SK-N-SH (cell line): ENCODE measurements at regions not wholly inside any gene's neighbourhood (a gene's known extent, or its start where the extent isn't known, plus 50 kb on each side); places are given as distances from the start of the nearest gene placed in this dataset.

Experiments
- CTCF ChIA-PET: fragments of 300-600, 350-600 bp; formaldehyde crosslinking; extraction: SDS; loops from one replicate; lab custom pipeline; 2021; lab: Yijun Ruan, JAX
- POLR2A ChIA-PET: fragments of 350-600 bp; sonication (Branson Sonifier 250); formaldehyde crosslinking; extraction: SDS; loops from one replicate; lab custom pipeline; 2020; ENCODE audit warnings: antibody characterized with exemption, inconsistent platforms; lab: Yijun Ruan, JAX
- DNase-seq: peaks from one replicate; pipeline ENCODE4 v3.0.0; 2012
- H2AFZ ChIP-seq: fragments of 200-600 bp; sonication (generic); 2 replicates; pipeline ENCODE4 v1.8.1; 2016; ENCODE audit warnings: antibody characterized with exemption, mild to moderate bottlenecking, low read depth
- H3F3A ChIP-seq: fragments of 200-600 bp; sonication (generic); replicated peaks from 2 replicates; pipeline ENCODE3; 2016; ENCODE audit warnings: antibody characterized with exemption, mild to moderate bottlenecking; ENCODE audit not compliant: insufficient read depth
- H3K27ac ChIP-seq, 2 experiments: fragments of 200-500 bp in 1 of 2; fragments of 200-600 bp in 1 of 2; sonication (Bioruptor generic) in 1 of 2; sonication (generic), shearing (Covaris generic) in 1 of 2; 2 replicates each; pipeline versions ENCODE4 v1.5.1 to v1.6.1; 2014 to 2016; ENCODE audit warnings: low read depth in 2 of 2, inconsistent platforms in 1 of 2, low read length in 1 of 2, mild to moderate bottlenecking in 1 of 2, mixed read lengths in 1 of 2
- H3K27me3 ChIP-seq: fragments of 200-600 bp; sonication (generic), shearing (Covaris generic); 2 replicates; pipeline ENCODE4 v1.6.1; 2016; ENCODE audit warnings: mixed run types; ENCODE audit not compliant: insufficient read depth
- H3K36me3 ChIP-seq, 2 experiments: fragments of 200-500 bp in 1 of 2; fragments of 200-600 bp in 1 of 2; sonication (Bioruptor generic) in 1 of 2; sonication (generic) in 1 of 2; replicated peaks in 1 of 2; 2 replicates each; pipeline versions ENCODE3 to v1.5.1; 2014 to 2016; ENCODE audit warnings: low read length in 1 of 2, mild to moderate bottlenecking in 1 of 2; ENCODE audit not compliant: insufficient read depth in 2 of 2, control insufficient read depth in 1 of 2
- H3K4me1 ChIP-seq, 2 experiments: fragments of 200-500 bp in 1 of 2; fragments of 200-600 bp in 1 of 2; sonication (Bioruptor generic) in 1 of 2; sonication (generic), shearing (Covaris generic) in 1 of 2; 2 replicates each; pipeline versions ENCODE4 v1.5.1 to v1.6.1; 2014 to 2016; ENCODE audit warnings: low read depth in 1 of 2, low read length in 1 of 2, mixed run types in 1 of 2; ENCODE audit not compliant: insufficient read depth in 2 of 2, control insufficient read depth in 1 of 2
- H3K4me2 ChIP-seq: fragments of 200-600 bp; sonication (generic), shearing (Covaris generic); 2 replicates; pipeline ENCODE4 v1.6.1; 2017; ENCODE audit warnings: mixed run types
- H3K4me3 ChIP-seq, 2 experiments: fragments of 200-500 bp in 1 of 2; fragments of 200-600 bp in 1 of 2; sonication (Bioruptor generic) in 1 of 2; sonication (generic), shearing (Covaris generic) in 1 of 2; 2 replicates each; pipeline versions ENCODE4 v1.5.1 to v1.8.1; 2014 to 2016; ENCODE audit warnings: low read depth in 2 of 2, inconsistent platforms in 1 of 2, low read length in 1 of 2, mild to moderate bottlenecking in 1 of 2, mixed read lengths in 1 of 2, moderate library complexity in 1 of 2
- H3K79me2 ChIP-seq: fragments of 200-600 bp; sonication (generic); 2 replicates; pipeline ENCODE4 v1.8.1; 2017; ENCODE audit warnings: mild to moderate bottlenecking; ENCODE audit not compliant: insufficient read depth
- H3K9ac ChIP-seq: fragments of 200-600 bp; sonication (generic); 2 replicates; pipeline ENCODE4 v1.6.1; 2017; ENCODE audit warnings: mixed run types
- H3K9me2 ChIP-seq: fragments of 200-600 bp; sonication (generic); 2 replicates; pipeline ENCODE4 v1.6.1; 2017; ENCODE audit warnings: mixed run types
- H3K9me3 ChIP-seq: fragments of 200-600 bp; sonication (generic); 2 replicates; pipeline ENCODE4 v1.6.1; 2017; ENCODE audit warnings: mixed run types, mild to moderate bottlenecking, moderate library complexity
- H4K20me1 ChIP-seq: fragments of 200-600 bp; sonication (generic); 2 replicates; pipeline ENCODE4 v1.6.1; 2017; ENCODE audit warnings: mild to moderate bottlenecking, mixed run types; ENCODE audit not compliant: insufficient read depth
- CHD2 ChIP-seq: fragments of 150-350 bp; IDR thresholded peaks from 2 replicates; pipeline ENCODE4 v1.6.1; 2018; ENCODE audit warnings: low read length; ENCODE audit not compliant: partially characterized antibody
- FOSL2 ChIP-seq: IDR thresholded peaks from 2 replicates; pipeline ENCODE4 v1.4.0; 2012; ENCODE audit warnings: low read depth, mild to moderate bottlenecking, moderate library complexity, borderline replicate concordance
- FOXJ3 ChIP-seq: sonication (generic); formaldehyde crosslinking; IDR thresholded peaks from 2 replicates; pipeline ENCODE4 v1.5.1; 2020; ENCODE audit warnings: mild to moderate bottlenecking, missing genetic modification reagents
- FOXM1 ChIP-seq: IDR thresholded peaks from 2 replicates; pipeline ENCODE4 v1.4.0; 2012; ENCODE audit warnings: low read depth, mild to moderate bottlenecking
- GATA2 ChIP-seq: sonication (generic); formaldehyde crosslinking; IDR thresholded peaks from 2 replicates; pipeline ENCODE4 v1.5.0; 2020; ENCODE audit warnings: mild to moderate bottlenecking, missing genetic modification reagents
- JUND ChIP-seq: IDR thresholded peaks from 2 replicates; pipeline ENCODE4 v1.4.0; 2012
- NFIC ChIP-seq: IDR thresholded peaks from 2 replicates; pipeline ENCODE4 v1.4.0; 2012; ENCODE audit warnings: borderline replicate concordance
- NRF1 ChIP-seq: IDR thresholded peaks from 2 replicates; pipeline ENCODE4 v1.6.1; 2012; ENCODE audit warnings: low read depth, mild to moderate bottlenecking, low read length
- RAD21 ChIP-seq: IDR thresholded peaks from 2 replicates; pipeline ENCODE4 v1.6.1; 2012; ENCODE audit warnings: mild to moderate bottlenecking, low read length
- RXRA ChIP-seq: IDR thresholded peaks from 2 replicates; pipeline ENCODE4 v1.4.0; 2012; ENCODE audit warnings: low read depth, mild to moderate bottlenecking, borderline replicate concordance
- SIN3A ChIP-seq: IDR thresholded peaks from 2 replicates; pipeline ENCODE4 v1.6.1; 2012; ENCODE audit warnings: low read depth, mild to moderate bottlenecking, low read length, moderate library complexity, borderline replicate concordance
- SMC3 ChIP-seq: IDR thresholded peaks from 2 replicates; pipeline ENCODE4 v1.6.1; 2012; ENCODE audit warnings: low read depth, low read length, improper control_type of control experiment
- TCF12 ChIP-seq: IDR thresholded peaks from 2 replicates; pipeline ENCODE4 v1.4.0; 2012
- WGBS: methylation state at CpG from one replicate; pipeline ENCODE4 v1.1.6; 2017; ENCODE audit warnings: low lambda C conversion rate; 5-methylcytosine and 5-hydroxymethylcytosine counted together
- TF ChIP-seq, protein P1 (sequence below): IDR thresholded peaks from 2 replicates; pipeline ENCODE4 v1.4.0; 2012; ENCODE audit warnings: low read depth, borderline replicate concordance
- TF ChIP-seq, protein P2 (sequence below): IDR thresholded peaks from 2 replicates; pipeline ENCODE4 v1.6.1; 2012; ENCODE audit warnings: mild to moderate bottlenecking, low read depth, low read length, moderate library complexity
- TF ChIP-seq, protein P3 (sequence below): IDR thresholded peaks from 2 replicates; pipeline ENCODE4 v1.4.0; 2012; ENCODE audit warnings: low read depth, borderline replicate concordance
- TF ChIP-seq, protein P4 (sequence below): IDR thresholded peaks from 2 replicates; pipeline ENCODE4; 2012

GRCh38 chr7:68313806-68314205, 1284.5 kb upstream of the AUTS2 start:
- TF ChIP-seq FOXM1 (no peak), FOSL2 (no peak), NFIC (no peak), SMC3 (no peak), NRF1 (no peak), TCF12 (no peak), SIN3A (no peak), JUND (no peak), GATA2 (CRISPR knock-in tag) (no peak), RXRA (no peak), FOXJ3 (no peak), RAD21 (no peak), CHD2 (no peak)
- TF ChIP-seq, protein P1, sequence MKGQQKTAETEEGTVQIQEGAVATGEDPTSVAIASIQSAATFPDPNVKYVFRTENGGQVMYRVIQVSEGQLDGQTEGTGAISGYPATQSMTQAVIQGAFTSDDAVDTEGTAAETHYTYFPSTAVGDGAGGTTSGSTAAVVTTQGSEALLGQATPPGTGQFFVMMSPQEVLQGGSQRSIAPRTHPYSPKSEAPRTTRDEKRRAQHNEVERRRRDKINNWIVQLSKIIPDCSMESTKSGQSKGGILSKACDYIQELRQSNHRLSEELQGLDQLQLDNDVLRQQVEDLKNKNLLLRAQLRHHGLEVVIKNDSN: no peak
- TF ChIP-seq, protein P2, sequence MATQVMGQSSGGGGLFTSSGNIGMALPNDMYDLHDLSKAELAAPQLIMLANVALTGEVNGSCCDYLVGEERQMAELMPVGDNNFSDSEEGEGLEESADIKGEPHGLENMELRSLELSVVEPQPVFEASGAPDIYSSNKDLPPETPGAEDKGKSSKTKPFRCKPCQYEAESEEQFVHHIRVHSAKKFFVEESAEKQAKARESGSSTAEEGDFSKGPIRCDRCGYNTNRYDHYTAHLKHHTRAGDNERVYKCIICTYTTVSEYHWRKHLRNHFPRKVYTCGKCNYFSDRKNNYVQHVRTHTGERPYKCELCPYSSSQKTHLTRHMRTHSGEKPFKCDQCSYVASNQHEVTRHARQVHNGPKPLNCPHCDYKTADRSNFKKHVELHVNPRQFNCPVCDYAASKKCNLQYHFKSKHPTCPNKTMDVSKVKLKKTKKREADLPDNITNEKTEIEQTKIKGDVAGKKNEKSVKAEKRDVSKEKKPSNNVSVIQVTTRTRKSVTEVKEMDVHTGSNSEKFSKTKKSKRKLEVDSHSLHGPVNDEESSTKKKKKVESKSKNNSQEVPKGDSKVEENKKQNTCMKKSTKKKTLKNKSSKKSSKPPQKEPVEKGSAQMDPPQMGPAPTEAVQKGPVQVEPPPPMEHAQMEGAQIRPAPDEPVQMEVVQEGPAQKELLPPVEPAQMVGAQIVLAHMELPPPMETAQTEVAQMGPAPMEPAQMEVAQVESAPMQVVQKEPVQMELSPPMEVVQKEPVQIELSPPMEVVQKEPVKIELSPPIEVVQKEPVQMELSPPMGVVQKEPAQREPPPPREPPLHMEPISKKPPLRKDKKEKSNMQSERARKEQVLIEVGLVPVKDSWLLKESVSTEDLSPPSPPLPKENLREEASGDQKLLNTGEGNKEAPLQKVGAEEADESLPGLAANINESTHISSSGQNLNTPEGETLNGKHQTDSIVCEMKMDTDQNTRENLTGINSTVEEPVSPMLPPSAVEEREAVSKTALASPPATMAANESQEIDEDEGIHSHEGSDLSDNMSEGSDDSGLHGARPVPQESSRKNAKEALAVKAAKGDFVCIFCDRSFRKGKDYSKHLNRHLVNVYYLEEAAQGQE: no peak
- TF ChIP-seq, protein P3, sequence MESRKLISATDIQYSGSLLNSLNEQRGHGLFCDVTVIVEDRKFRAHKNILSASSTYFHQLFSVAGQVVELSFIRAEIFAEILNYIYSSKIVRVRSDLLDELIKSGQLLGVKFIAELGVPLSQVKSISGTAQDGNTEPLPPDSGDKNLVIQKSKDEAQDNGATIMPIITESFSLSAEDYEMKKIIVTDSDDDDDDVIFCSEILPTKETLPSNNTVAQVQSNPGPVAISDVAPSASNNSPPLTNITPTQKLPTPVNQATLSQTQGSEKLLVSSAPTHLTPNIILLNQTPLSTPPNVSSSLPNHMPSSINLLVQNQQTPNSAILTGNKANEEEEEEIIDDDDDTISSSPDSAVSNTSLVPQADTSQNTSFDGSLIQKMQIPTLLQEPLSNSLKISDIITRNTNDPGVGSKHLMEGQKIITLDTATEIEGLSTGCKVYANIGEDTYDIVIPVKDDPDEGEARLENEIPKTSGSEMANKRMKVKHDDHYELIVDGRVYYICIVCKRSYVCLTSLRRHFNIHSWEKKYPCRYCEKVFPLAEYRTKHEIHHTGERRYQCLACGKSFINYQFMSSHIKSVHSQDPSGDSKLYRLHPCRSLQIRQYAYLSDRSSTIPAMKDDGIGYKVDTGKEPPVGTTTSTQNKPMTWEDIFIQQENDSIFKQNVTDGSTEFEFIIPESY: no peak
- TF ChIP-seq, protein P4, sequence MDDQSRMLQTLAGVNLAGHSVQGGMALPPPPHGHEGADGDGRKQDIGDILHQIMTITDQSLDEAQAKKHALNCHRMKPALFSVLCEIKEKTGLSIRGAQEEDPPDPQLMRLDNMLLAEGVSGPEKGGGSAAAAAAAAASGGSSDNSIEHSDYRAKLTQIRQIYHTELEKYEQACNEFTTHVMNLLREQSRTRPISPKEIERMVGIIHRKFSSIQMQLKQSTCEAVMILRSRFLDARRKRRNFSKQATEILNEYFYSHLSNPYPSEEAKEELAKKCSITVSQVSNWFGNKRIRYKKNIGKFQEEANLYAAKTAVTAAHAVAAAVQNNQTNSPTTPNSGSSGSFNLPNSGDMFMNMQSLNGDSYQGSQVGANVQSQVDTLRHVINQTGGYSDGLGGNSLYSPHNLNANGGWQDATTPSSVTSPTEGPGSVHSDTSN: no peak
- Histone ChIP-seq H4K20me1 (no peaks in the 10 kb centered on the region), H3F3A (no peaks in the 10 kb centered on the region), H3K27me3 (no peaks in the 10 kb centered on the region), H3K9me2 (no peaks in the 10 kb centered on the region), H3K4me2 (no peak overlapping the region), H3K27ac (no peak overlapping the region), H3K4me3 (no peak overlapping the region), H3K36me3 (no peaks in the 10 kb centered on the region), H2AFZ (no peak overlapping the region), H3K79me2 (no peaks in the 10 kb centered on the region), H3K9ac (no peak overlapping the region), H3K9me3 (no peaks in the 10 kb centered on the region), H3K4me1 (no peaks in the 10 kb centered on the region)
- POLR2A ChIA-PET: no interaction called here
- DNase-seq: no peak
- WGBS: 33% methylated on average over 4 of the region's 4 CpGs
- CTCF ChIA-PET: interaction anchor here (0.6 kb wide), 1 partner anchor 934 kb away, joined by 3 read pairs; no protein-coding TSS in a partner anchor
